ENCODE measurements at regions not wholly inside any gene's neighbourhood (a gene's known extent, or its start where the extent isn't known, plus 50 kb on each side); places are given as distances from the start of the nearest gene placed in this dataset.

DNA sequence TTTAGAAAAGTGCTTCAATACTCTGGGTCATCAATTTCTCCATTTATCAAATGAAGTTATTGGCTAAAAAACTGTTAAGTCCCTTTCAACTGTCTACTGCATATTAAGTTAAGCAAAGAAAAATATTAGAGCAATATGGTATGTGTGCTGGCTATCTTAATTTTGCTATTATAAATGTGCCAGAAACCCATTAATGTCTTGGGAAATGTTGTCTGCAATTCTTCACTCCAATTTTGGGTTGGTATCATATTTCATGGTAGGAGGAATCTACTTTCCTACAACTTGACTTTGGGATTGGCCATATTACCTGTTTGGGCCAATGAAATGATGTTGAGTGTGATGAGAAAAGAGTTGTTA lies 1063.9 kb downstream of the PLA2G4A start:
- Histone ChIP-seq H3K4me3 (ENCODE audit: low read depth in 1 of 2, low read length in 2 of 2) (no peak overlapping the region), H3K9ac (ENCODE audit: low read depth, low read length) (no peak overlapping the region), H3K27me3 (ENCODE audit: insufficient read depth, low read length, poor library complexity) (no peaks in the 10 kb centered on the region), H2AFZ (ENCODE audit: low read depth, low read length) (no peak overlapping the region), H3K27ac (ENCODE audit: low read length) (no peak overlapping the region), H3K9me3 (ENCODE audit: insufficient read depth, low read length, severe bottlenecking) (no peaks in the 10 kb centered on the region), H3K36me3 (ENCODE audit: insufficient read depth, low read length) (no peaks in the 10 kb centered on the region), H3K4me1 (ENCODE audit: insufficient read depth, low read length) (no peaks in the 10 kb centered on the region), H3K4me2 (ENCODE audit: insufficient read depth, low read length) (no peak overlapping the region), H4K20me1 (ENCODE audit: insufficient read depth, low read length) (no peaks in the 10 kb centered on the region), H3K79me2 (ENCODE audit: insufficient read depth, low read length) (no peaks in the 10 kb centered on the region)
- DNase-seq = no peak
- TF ChIP-seq EZH2 (IDR thresholded peaks at IDR 0.05; ENCODE audit: borderline replicate concordance, low read depth, low read length, severe bottlenecking) = no peak
- TF ChIP-seq, protein P1, sequence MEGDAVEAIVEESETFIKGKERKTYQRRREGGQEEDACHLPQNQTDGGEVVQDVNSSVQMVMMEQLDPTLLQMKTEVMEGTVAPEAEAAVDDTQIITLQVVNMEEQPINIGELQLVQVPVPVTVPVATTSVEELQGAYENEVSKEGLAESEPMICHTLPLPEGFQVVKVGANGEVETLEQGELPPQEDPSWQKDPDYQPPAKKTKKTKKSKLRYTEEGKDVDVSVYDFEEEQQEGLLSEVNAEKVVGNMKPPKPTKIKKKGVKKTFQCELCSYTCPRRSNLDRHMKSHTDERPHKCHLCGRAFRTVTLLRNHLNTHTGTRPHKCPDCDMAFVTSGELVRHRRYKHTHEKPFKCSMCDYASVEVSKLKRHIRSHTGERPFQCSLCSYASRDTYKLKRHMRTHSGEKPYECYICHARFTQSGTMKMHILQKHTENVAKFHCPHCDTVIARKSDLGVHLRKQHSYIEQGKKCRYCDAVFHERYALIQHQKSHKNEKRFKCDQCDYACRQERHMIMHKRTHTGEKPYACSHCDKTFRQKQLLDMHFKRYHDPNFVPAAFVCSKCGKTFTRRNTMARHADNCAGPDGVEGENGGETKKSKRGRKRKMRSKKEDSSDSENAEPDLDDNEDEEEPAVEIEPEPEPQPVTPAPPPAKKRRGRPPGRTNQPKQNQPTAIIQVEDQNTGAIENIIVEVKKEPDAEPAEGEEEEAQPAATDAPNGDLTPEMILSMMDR (IDR thresholded peaks at IDR 0.05; ENCODE audit: borderline replicate concordance, extremely low read depth, low read length, poor library complexity, severe bottlenecking) = no peak
- ATAC-seq (ENCODE audit: insufficient read depth, low read depth) = no peak

DNA sequence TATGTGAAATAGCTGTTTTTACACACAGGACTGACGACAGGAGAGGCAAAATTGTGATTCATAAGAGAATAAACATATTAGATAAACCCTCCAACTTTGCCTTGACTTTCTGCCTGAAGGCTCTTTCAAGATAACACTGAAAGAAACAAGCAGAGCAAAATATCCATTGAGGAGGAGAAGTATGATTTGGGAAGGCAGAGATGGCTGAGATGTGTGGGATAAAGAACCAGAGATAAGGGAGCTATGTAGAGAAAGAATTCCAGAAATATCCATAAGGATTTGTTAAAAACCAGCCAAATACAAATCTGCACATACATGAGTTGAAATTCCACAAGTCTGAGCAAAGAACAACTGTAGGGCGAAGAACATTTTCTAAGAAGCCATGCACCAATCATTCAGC lies 1064.7 kb downstream of the PLA2G4A start:
- no peaks in the 10 kb centered on the region for H3K27me3 ChIP-seq (ENCODE audit: insufficient read depth, low read length, poor library complexity)
- no peak overlapping the region for H3K4me3 ChIP-seq (ENCODE audit: low read depth in 1 of 2, low read length in 2 of 2)
- no peak overlapping the region for H3K27ac ChIP-seq (ENCODE audit: low read length)
- DNase-seq (no peak), ATAC-seq (ENCODE audit: insufficient read depth, low read depth) (no peak)
- H4K20me1 ChIP-seq (ENCODE audit: insufficient read depth, low read length) = no peaks in the 10 kb centered on the region
- TF ChIP-seq, protein P1 (IDR thresholded peaks at IDR 0.05; ENCODE audit: borderline replicate concordance, extremely low read depth, low read length, poor library complexity, severe bottlenecking) = no peak
- TF ChIP-seq EZH2 (IDR thresholded peaks at IDR 0.05; ENCODE audit: borderline replicate concordance, low read depth, low read length, severe bottlenecking) = no peak
- H3K4me1 ChIP-seq (ENCODE audit: insufficient read depth, low read length) = no peaks in the 10 kb centered on the region
- H3K4me2 ChIP-seq (ENCODE audit: insufficient read depth, low read length) = no peak overlapping the region
- no peaks in the 10 kb centered on the region for H3K9me3 ChIP-seq (ENCODE audit: insufficient read depth, low read length, severe bottlenecking)
- no peak overlapping the region for H3K9ac ChIP-seq (ENCODE audit: low read depth, low read length)
- no peak overlapping the region for H2AFZ ChIP-seq (ENCODE audit: low read depth, low read length)
- no peaks in the 10 kb centered on the region for H3K79me2 ChIP-seq (ENCODE audit: insufficient read depth, low read length)
- H3K36me3 ChIP-seq (ENCODE audit: insufficient read depth, low read length) = no peaks in the 10 kb centered on the region

DNA sequence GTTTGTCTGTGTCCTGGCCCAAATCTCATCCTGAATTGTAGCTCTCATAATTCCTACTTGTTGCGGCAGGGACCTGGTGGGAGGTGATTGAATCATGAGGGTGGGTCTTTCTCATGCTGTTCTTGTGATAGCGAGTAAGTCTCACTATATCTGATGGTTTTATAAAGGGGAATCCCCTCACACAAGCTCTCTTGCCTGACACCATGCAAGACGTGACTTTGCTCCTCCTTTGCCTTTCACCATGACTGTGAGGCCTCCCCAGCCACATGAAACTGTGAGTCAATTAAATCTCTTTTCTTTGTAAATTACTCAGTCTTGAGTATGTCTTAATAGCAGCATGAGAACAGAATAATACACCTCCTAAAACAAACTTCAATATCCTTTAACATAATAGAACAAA lies 1065.6 kb downstream of the PLA2G4A start:
- no peak for TF ChIP-seq EZH2 (IDR thresholded peaks at IDR 0.05; ENCODE audit: borderline replicate concordance, low read depth, low read length, severe bottlenecking)
- TF ChIP-seq, protein P1 (IDR thresholded peaks at IDR 0.05; ENCODE audit: borderline replicate concordance, extremely low read depth, low read length, poor library complexity, severe bottlenecking) = no peak
- ATAC-seq (ENCODE audit: insufficient read depth, low read depth) = no peak
- no peak for DNase-seq

DNA sequence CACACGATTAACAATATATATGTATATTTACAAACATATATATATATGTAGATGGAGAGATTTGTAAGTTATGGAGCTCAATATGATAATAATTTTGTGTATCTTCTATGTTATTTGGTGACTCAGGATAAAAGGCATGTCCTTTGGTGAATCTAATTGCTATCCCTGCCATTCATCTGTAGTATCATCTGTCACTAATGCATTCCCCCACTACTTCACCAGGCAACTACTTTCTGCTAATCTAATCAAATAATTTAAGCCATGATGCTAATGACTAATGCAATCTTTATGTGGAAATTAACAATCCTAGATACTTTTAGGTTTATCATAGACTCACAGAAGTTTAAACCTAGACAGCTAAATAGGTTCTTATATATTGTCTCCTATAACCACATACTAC lies 1074.5 kb downstream of the PLA2G4A start:
- no peak for ATAC-seq (ENCODE audit: insufficient read depth, low read depth)
- DNase-seq = no peak
- no peak overlapping the region for H3K9ac ChIP-seq (ENCODE audit: low read depth, low read length)
- no peaks in the 10 kb centered on the region for H3K9me3 ChIP-seq (ENCODE audit: insufficient read depth, low read length, severe bottlenecking)
- no peaks in the 10 kb centered on the region for H3K4me1 ChIP-seq (ENCODE audit: insufficient read depth, low read length)
- no peak overlapping the region for H3K27ac ChIP-seq (ENCODE audit: low read length)
- no peak overlapping the region for H3K4me3 ChIP-seq (ENCODE audit: low read depth in 1 of 2, low read length in 2 of 2)
- H4K20me1 ChIP-seq (ENCODE audit: insufficient read depth, low read length) = no peaks in the 10 kb centered on the region
- no peaks in the 10 kb centered on the region for H3K79me2 ChIP-seq (ENCODE audit: insufficient read depth, low read length)
- no peaks in the 10 kb centered on the region for H3K36me3 ChIP-seq (ENCODE audit: insufficient read depth, low read length)
- H3K27me3 ChIP-seq (ENCODE audit: insufficient read depth, low read length, poor library complexity) = no peaks in the 10 kb centered on the region
- no peak for TF ChIP-seq EZH2 (IDR thresholded peaks at IDR 0.05; ENCODE audit: borderline replicate concordance, low read depth, low read length, severe bottlenecking)
- TF ChIP-seq, protein P1 (IDR thresholded peaks at IDR 0.05; ENCODE audit: borderline replicate concordance, extremely low read depth, low read length, poor library complexity, severe bottlenecking) = no peak
- H3K4me2 ChIP-seq (ENCODE audit: insufficient read depth, low read length) = no peak overlapping the region
- no peak overlapping the region for H2AFZ ChIP-seq (ENCODE audit: low read depth, low read length)

More for the DNA sequence above, 1065.6 kb downstream of the PLA2G4A start:
- H3K9ac ChIP-seq (ENCODE audit: low read depth, low read length) = no peak overlapping the region
- no peak overlapping the region for H3K4me3 ChIP-seq (ENCODE audit: low read depth in 1 of 2, low read length in 2 of 2)
- no peaks in the 10 kb centered on the region for H3K9me3 ChIP-seq (ENCODE audit: insufficient read depth, low read length, severe bottlenecking)
- H3K27ac ChIP-seq (ENCODE audit: low read length) = no peak overlapping the region
- H4K20me1 ChIP-seq (ENCODE audit: insufficient read depth, low read length) = no peaks in the 10 kb centered on the region
- H3K27me3 ChIP-seq (ENCODE audit: insufficient read depth, low read length, poor library complexity) = no peaks in the 10 kb centered on the region
- no peaks in the 10 kb centered on the region for H3K4me1 ChIP-seq (ENCODE audit: insufficient read depth, low read length)
- H2AFZ ChIP-seq (ENCODE audit: low read depth, low read length) = no peak overlapping the region
- no peaks in the 10 kb centered on the region for H3K79me2 ChIP-seq (ENCODE audit: insufficient read depth, low read length)
- H3K4me2 ChIP-seq (ENCODE audit: insufficient read depth, low read length) = no peak overlapping the region
- no peaks in the 10 kb centered on the region for H3K36me3 ChIP-seq (ENCODE audit: insufficient read depth, low read length)
